ENCODE measurements at regions not wholly inside any gene's neighbourhood (a gene's known extent, or its start where the extent isn't known, plus 50 kb on each side); places are given as distances from the start of the nearest gene placed in this dataset.
A peak's percentile ranks its signal among the peaks of the same experiment; 100 is the strongest.

- DNase-seq: no peak
Observed at GRCh38 chr4:63618883-63619718, 790.1 kb downstream of the TECRL start.

- DNase-seq: no peak
Observed at GRCh38 chr4:63607169-63607872, 801.9 kb downstream of the TECRL start.

GRCh38 chr4:63589796-63590195 is 819.5 kb downstream of the TECRL start:
- no peak for DNase-seq

GRCh38 chr4:63583561-63583960 is 825.7 kb downstream of the TECRL start:
- no peak for DNase-seq

GRCh38 chr4:63583007-63583406 is 826.2 kb downstream of the TECRL start:
- no peak for DNase-seq

GRCh38 chr4:63580796-63581475 is 828.3 kb downstream of the TECRL start:
- no peak for DNase-seq

- DNase-seq: no peak
Observed at GRCh38 chr4:63578383-63578782, 830.9 kb downstream of the TECRL start.

- DNase-seq: no peak
Observed at GRCh38 chr4:63566658-63567057, 842.6 kb downstream of the TECRL start.

- no peak for DNase-seq
Observed at GRCh38 chr4:63563288-63564014, 845.8 kb downstream of the TECRL start.

- no peak for DNase-seq
Observed at GRCh38 chr4:63558709-63559108, 850.5 kb downstream of the TECRL start.

GRCh38 chr4:63556332-63556731 is 852.9 kb downstream of the TECRL start:
- DNase-seq: no peak

GRCh38 chr4:63553123-63553522 is 856.1 kb downstream of the TECRL start:
- no peak for DNase-seq

- no peak for DNase-seq
Observed at GRCh38 chr4:63541828-63542227, 867.4 kb downstream of the TECRL start.

- DNase-seq: no peak
Observed at GRCh38 chr4:63529581-63530337, 879.5 kb downstream of the TECRL start.

- no peak for DNase-seq
Observed at GRCh38 chr4:63528256-63528991, 880.8 kb downstream of the TECRL start.

GRCh38 chr4:63526251-63526650 is 883.0 kb downstream of the TECRL start:
- no peak for DNase-seq

- no peak for DNase-seq
Observed at GRCh38 chr4:63524764-63525163, 884.5 kb downstream of the TECRL start.

GRCh38 chr4:63505714-63506460 is 903.4 kb downstream of the TECRL start:
- no peak for DNase-seq

GRCh38 chr4:63493265-63493664 is 916.0 kb downstream of the TECRL start:
- no peak for DNase-seq

GRCh38 chr4:63492515-63492914 is 916.7 kb downstream of the TECRL start:
- peak; percentile 3 for DNase-seq

GRCh38 chr4:63464393-63464792 is 944.9 kb downstream of the TECRL start:
- DNase-seq: no peak

Data from fibroblast of upper back skin (primary cell).